Stimulated activated CD4-positive, alpha-beta T cell treated with anti-CD3 and anti-CD28 coated beads, Interleukin-15, amount 100 ng/mL, for 24 hours (primary cell): ENCODE measurements at regions not wholly inside any gene's neighbourhood (a gene's known extent, or its start where the extent isn't known, plus 50 kb on each side); places are given as distances from the start of the nearest gene placed in this dataset.
"Not testable (repeated sequence)": the region's sequence is repeated elsewhere in the genome, so short reads cannot be mapped to it uniquely, and the experiment has no call there.

Source experiments
- DNase-seq: peaks from one replicate; pipeline ENCODE4 v3.0.0-alpha.2; 2020

DNA sequence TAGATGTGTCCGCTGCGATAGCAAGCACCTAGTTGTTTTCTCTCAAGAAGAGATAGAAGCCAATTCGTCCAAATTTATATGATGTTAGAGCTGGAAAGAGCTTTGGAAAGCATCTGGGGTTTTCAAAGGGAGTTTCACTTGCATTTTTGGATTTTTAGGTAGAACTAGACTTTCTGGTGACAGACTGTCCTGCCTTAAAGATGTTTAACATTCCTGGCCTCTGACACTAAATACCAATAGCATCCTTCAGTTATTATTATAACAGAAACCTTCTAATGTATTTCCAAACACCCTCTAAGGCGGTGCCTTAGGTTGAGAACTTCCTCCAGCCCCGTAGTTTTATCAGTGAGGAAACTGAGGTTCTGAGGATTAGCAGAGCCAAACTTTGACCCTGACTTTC, 305.3 kb downstream of the SATB1 start:
- no peak for DNase-seq

DNA sequence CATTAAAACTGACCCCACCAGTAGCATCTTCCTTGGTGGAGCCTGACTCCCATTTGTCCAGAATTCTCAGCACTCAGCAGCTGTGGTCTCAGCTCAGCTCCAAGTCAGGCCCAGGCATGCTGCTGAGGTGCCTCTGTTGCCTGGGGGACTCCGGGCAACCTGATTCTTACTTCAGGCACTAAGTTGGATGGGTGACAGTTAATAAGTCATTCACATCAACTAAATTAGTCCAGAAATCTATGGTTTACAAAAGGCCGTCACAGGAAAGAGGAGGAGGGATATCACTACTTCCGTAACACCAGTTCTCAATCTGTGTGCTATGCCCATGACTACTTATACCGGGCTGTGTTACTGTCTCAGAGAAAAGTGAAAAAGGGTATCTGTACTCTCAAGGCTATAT, 310.2 kb downstream of the SATB1 start:
- no peak for DNase-seq

DNA sequence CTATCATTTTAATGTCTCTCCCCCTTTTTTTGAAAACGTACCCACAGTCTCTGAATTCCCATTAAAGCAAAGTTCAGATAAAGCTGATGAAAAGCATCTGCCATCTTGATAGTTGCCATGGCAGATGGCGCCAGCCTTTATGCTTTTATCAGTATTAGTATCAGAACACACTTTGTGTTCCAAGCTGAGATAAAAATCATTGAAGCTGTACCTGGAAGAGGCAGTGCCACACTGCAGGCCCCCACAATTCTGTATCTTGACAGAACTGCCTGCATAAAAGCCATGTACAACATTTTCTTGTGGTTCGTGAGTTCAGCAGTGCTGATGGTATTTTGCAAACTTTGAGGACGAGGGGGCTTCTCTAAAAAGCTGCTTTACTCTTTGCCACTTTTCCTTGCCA, 311.7 kb downstream of the SATB1 start:
- DNase-seq: no peak

DNA sequence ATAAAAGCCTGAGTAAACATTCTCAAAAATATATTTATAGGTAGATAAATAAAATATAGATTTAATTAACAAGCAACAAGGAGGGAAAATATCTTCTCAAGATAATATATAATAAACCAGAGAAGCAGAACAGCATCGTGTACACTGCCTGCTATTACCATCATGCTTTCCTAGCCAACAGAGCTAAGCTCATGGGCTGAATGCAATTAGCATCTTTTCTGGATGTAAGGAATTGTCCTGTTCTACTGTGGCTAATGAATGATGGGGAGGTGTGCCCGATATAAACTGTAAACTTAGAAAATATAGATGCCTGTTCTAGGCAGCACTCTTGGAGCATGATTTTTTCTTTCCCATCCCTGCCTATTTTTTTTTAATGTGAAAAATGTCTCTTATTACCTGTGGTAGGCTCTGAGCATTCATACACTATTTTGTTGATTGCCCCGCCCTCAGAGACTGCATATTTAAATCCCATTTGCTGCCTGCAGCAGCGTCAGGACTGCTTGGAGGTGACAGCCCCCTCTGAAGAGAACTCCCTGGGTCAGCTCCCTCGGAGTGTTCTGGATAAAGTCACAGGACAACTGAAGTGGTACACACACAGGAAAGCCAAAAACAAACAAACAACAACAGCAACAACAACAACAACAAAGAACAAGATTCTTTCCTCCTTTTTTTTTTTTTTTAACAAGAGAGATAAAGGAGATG, 312.3 kb downstream of the SATB1 start:
- no peak for DNase-seq

DNA sequence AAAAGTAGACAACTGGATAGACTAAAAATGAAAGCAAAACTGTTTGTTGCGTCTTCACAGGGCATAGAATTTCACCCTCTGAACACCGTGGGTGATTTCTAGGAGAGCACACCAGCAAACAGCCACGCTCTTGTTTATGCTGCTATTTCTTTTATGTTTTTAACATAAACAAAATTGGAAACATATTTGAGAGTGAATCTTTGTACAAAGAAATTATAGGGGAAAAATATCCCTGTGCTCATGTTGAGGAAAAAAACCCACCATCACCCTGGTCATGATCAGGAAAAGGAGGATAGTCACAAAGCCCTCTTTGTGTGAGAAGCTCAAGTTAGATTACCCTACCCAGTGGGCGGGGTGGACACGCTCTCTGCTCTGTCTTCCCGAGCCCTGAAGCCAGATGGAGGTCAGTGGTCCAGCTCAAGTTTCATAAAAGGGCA, 313.3 kb downstream of the SATB1 start:
- no peak for DNase-seq

DNA sequence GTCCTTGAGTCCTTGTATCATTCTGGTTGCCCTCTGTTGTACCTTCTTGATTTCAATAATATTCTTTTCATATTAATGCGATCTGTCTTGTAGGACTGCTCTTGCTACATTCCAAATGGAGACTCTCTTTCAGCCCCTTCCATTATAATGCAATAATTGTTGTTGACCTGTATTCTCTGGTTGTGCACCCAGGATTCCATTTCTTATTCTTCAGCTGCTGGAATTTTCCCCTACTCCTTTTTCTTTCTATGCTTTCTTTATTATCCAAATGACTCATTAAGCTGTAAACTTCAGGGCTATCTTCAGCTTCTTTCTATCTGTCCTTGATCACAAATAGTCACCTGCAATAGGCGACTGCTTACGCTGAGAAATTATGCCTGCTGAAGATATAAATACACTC, 321.5 kb downstream of the SATB1 start:
- no peak for DNase-seq

DNA sequence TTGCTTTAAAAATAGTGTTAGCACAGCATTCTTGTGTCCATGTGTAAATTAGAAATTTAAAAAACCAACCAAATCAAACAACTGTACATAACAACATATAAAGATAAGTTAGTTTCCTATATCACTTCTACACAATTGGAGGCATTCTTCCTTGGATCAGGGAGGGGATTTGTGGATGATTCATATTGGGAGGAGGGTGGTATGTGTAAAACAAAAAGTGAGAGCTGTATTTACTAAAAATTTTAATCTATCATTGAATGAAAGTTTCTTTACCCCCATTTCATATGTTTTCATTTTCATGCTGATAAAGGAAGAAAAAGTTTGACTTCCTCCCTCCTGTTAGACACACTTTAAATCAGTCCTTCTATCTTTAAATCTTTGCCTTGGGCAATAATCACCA, 325.0 kb downstream of the SATB1 start:
- DNase-seq: no peak

DNA sequence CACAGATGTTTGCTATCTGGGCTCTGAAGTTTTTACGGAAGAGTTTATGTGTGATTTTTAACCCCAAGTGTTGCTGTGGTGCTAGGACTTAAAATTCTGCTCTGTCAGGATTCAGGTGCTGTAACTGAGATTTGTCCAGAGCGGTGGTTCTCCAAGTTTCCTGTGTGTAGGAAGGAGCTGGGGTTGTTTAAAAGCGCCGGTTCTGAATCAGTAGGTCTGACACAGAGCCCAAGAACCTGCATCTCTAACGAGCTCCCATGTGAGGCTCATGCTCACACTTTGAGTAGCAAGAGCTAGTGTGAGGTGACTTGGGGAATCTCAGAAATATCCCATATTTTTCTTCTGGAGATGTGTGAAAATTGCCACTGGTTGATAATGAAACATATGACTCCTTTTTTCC, 325.5 kb downstream of the SATB1 start:
- peak; percentile 27 for DNase-seq

DNA sequence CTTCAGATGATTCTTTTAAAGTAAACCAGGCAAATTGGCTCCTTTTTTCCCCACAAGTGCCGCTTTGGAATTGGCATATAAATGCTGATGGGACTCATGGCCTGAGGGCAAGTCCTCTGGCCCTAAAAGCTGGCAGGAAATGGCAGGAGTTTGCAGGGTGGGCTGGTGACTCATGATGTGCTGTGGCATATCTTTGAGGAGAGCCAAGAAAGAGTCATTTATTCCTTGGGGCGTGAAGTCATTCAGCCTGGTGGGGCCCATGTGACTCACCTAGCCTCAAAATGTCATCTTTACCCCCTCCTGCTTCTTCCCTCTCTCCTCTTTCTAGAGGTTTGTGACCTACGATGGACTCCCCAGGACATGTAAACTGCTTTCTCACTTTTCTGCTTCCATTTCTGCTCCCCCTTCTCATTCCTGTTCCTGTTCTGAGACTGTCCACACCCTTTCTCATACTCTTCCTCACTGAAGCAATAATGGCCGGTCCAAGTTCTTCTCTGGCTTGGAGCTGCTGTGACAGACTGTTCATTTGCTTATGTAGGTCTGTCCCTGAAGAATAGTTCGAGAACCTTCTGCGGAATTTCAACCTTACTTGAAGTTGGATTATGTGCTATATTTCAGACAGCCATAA, 326.1 kb downstream of the SATB1 start:
- DNase-seq: peak; percentile 73

DNA sequence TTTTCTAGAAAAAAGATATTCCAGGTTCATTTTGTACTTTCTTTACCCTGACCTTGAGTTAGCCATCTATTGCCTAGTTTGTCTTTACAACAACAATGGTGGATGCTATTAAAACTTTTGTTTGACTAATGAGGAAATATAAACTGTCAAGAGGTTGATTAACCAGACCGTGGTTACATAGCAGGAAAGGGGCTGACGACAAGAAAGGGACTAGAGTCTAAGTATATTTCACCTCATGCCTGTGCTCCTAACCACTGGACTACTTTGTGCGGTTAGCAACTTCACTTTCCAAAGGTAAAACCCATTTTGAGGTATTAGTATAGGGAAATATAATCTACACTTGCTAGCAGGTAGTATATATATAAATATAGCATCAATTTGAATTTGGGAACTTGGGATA, 327.1 kb downstream of the SATB1 start:
- no peak for DNase-seq

DNA sequence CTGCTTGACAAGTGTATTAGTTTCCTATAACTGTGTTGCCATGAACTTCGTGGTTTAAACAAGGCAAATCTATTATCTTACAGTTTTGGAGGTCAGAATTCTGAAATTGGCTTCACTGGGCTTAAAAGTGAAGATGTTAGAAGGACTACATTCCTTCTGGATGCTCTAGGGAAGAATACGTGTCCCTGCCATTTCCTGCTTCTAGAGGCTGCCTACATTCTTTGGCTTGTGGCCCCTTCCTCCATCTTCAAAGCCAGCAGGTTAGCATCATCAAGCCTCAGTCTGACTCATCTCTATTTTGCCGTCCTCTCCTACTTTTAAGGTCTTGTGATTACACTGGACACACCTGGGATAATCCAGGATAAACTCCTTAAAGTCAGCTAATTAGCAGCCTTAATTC, 327.7 kb downstream of the SATB1 start:
- no peak for DNase-seq

DNA sequence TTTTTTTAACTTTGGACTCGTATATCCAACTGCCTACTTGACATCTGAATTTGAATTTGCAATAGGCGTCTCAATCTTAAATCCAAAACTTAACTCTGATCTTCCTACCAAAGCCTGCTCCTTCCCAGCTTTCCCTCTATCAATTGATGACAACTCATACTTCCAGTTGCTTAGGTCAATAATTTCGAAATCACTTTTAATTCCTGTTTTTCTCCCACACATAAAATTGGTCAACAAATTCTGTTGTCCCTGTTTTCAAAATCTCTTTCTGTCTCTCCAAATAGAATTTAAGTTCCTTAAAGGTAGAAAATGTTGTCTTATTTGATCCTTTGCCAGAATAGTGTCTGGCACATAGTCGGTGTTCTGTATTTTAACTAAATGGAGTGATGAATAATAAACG, 332.4 kb downstream of the SATB1 start:
- no peak for DNase-seq

DNA sequence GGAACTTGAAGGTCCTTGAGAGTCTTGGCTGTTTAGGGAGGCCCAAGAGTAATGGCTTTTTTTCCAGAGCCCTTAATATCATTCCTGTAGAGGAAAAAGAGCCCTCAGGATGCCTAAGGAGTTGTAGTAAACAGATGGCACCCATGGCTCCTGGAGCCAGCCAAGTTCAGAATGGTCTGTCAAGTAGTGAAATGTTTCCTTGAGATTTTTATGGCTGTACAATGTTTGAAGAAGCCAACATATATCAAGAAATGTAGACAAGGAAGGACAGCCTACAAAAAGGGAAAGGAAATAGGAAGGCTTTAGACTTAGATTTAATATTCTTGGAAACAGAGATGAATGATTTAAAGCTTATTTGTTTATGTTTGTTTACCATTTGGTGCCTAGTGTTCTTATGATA, 334.8 kb downstream of the SATB1 start:
- no peak for DNase-seq

DNA sequence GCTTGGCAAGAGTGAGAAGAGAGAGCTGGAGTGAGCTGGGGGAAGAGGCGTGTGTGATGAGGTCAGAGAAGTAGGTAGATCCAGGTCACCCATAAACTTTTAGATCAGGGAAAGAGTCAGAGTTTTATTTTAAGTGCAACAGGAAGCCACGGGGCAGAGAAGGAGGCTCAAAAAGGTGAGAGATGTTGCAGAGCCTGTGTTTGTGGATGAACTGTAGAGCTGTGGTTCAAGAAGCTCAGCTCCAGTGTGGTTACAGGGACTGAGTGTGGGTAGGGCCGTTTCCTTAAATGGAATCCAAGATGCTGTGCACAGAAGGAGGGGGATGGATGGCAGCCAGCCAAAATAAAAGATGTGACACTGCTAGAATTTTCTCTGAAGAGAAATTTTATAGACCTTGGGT, 337.2 kb downstream of the SATB1 start:
- no peak for DNase-seq

DNA sequence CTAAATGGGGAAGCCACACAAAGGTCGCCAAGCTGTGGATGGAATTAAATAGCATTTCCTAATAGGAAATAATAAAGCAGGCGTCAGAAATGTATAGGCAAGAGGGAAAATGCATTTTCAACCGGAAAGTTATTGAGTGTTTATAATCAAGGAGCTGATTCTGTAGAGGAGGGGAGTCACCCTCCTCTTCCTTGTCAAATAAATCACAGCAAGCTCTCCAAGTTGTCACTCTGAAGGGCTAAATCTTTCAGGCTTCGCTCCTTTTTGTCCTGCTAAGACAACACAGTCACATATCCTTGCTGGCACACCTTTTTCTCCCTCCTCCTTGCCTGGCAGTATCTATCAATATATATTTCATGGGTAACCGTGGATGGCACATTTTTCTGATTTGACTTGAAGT, 338.4 kb downstream of the SATB1 start:
- no peak for DNase-seq

DNA sequence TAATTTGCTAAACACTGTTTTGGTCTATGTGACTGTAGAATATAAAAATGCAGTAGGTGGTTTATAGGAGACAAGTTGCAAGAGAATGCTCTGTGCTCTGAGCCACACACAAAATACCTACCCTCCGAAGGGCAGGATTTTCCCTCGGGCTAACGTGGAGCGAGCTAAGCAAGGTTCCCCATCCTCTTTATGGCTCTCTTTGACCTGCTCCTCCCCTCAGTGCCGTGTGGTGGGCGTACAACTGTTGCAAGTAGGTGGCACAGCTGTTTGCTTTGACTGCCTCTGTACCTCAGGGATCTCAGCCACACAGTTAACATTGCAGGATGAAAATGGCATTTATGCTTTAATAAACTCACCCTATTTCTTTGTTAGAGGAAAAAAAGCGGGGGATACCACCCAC, 339.1 kb downstream of the SATB1 start:
- peak; percentile 3 for DNase-seq

DNA sequence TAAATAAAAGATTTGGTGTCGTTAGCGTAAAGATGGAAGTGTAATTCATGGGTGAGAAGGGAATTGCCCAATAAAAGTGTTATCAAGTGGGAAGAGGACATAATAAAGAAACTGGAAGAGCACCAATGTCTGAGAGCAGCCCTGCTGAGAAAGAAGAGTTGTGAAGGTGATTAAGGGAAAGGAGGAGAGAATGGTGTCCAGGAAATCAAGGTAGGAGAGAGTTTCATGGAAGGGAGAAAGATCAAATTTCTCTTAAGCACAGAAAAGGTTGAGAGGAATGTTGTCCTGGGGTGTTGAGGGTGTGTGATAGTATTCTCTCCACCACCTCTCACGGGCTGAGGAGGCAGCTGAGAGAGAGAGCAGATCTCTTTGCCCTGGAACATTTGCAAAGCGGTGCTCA, 339.7 kb downstream of the SATB1 start:
- no peak for DNase-seq

DNA sequence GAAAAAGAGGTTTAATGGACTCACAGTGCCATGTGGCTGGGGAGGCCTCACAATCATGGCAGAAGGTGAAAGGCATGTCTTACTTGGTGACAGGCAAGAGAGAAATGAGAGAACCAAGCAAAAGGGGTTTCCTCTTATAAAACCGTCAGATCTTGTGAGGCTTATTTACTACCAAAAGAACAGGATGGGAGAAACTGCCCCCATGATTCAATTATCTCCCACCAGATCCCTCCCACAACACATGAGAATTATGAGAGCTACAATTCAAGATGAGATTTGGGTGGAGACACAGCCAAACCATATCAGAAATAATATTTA, 340.8 kb upstream of the TBC1D5 start:
- not testable (repeated sequence) for DNase-seq

DNA sequence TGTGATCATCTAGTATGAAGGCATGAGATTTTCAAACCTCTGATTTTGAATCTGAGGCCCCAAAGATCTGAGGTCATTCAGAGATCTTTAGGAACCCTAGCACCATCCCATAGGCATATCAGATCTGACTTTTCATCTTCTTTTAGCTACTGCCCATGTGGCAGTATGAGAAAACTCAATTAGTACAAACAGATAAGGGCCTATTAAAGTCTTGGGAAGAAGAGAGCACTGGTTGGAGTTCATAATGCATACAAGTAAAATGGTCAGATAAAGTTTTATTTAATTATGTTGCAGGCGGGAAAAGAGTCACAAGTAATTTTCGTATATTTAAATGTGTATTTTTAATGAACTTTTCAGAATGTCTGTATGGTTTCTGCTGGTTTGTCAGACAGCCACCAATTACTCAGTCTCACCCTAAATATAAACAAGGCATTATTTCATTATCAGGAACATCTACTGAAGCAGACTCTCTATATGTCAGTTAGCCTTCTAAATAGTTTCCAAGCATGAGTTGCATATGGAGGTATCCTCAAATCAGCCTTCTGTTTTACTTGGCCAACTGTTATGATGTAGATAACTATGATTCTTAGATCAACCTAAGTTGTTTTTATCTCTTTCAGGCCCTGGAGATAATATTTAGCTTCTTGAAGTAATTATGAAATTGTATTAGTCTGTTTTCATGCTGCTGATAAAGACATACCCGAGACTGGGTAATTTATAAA, 340.3 kb upstream of the TBC1D5 start:
- DNase-seq: no peak

DNA sequence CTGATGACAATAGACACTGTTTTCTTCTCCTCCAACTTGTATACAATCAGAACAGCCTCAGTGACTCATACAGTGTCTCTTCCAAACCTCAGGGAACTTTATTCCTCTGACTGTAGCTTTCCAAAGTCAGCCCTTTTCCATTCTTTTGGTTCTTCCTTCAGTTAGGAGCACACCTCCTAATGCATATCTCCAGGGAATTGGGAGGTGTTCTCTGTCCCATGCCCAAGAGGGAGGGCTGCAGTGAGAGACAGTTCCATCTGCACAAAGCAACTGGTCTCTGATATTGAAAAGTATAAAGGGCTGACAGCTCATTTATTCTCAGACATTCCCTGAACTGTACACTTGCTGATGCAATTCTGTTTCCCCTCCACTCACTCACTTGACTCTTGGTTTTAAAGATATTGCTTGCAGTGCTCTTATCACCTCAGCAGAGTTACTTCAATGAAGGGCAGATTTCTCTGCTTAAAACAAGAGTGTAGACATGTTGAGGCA, 337.8 kb upstream of the TBC1D5 start:
- no peak for DNase-seq

DNA sequence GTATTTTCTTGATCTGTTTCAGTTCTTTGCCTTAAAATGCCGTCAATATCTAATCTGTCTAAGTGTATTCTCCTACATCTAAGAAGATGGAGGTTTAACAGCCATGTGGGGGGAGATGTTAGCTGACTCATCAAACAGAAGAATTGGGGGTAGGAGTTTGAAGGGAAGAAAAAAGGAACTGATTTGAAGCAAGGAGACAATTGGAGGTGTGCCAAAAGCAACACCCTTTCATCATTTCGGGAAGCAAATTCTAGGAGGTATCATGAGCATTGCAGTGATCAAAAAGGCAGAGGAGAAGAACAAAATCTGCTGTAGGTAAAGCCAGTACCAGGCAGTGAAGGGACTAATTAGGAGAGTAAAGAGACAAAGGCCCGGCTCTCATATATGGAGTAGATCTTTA, 337.3 kb upstream of the TBC1D5 start:
- no peak for DNase-seq

DNA sequence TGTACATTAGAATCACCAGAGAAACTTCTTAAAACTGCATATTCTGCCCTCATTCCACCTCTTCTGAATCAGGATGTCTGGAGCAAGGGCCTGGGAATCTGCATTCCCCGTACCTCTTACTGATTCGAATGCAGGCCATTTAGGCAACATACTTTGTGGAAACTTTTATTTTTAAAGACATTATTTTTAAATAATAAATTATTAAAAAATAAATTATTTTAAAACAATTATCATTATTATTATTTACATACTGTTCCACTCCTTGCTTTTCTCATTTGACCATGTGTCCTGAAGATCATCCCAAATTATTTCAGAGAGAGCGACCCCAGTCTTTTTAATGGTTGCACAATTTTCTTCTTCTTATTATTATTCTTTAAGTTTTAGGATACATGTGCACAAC, 336.6 kb upstream of the TBC1D5 start:
- DNase-seq: no peak

DNA sequence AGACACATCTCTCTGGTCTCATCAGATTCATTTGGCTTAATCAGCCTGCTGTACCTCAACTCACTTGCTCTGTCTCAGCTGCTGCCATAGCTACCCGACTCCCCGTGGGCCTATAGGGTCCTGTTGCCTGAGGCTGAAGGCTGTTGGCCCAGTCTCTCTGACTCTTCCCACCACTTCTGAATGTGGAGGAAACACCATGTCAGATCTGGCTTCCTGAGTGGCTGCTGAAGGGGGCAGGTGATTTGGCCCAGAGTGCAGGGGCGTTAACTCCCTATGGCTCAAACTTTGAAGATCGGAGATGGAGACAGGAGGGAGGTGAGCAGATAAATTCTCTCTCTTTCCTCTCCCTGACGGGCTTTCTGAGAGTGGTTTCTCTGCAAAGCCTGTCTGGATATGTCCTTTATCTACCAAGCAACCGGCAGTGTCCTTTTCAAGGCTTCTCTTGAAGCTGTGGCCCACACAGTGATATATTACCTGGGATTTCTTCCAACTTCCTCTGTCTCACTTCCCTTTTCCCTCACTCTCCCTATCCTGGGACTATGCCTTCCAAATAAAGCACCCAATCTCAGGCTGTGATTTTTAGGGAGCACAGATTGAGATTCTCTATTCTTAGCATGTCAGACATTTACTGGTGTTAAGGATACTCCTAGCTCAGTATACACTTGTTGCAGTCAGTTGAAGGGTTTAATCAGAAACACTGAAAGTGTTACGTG, 334.9 kb upstream of the TBC1D5 start:
- DNase-seq: no peak

DNA sequence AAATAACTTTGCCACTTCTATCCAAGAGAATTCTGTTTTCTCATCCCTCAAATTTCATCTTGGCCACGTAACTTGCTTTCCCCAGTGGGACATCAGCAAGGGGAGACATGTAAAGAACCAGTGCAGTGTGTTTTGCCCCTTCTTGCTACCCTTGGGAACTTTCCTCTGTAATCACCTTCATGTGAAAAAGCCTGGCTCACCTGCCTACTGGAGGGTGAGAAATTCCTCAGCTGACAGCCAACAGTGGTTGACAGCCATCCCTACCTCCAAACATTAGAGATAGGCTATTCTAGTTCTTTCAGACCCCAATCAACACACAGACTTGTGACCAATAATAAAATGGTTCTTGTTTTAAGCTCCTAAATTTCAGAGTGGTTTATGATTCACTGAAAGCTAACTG, 333.9 kb upstream of the TBC1D5 start:
- no peak for DNase-seq
